GM12892 (cell line): ENCODE measurements at regions not wholly inside any gene's neighbourhood (a gene's known extent, or its start where the extent isn't known, plus 50 kb on each side); places are given as distances from the start of the nearest gene placed in this dataset.

Experiments
- POLR2A ChIP-seq: IDR thresholded peaks from 2 replicates; pipeline ENCODE4 v1.6.1; 2011; ENCODE audit warnings: low read depth, low read length, control low read depth
- POLR2AphosphoS5 ChIP-seq: IDR thresholded peaks from 2 replicates; pipeline ENCODE4 v1.6.1; 2011; ENCODE audit warnings: low read depth, low read length, control low read depth
- TAF1 ChIP-seq: IDR thresholded peaks from 2 replicates; pipeline ENCODE4 v1.6.1; 2011; ENCODE audit warnings: low read depth, mild to moderate bottlenecking, control low read depth, low read length, borderline replicate concordance

DNA sequence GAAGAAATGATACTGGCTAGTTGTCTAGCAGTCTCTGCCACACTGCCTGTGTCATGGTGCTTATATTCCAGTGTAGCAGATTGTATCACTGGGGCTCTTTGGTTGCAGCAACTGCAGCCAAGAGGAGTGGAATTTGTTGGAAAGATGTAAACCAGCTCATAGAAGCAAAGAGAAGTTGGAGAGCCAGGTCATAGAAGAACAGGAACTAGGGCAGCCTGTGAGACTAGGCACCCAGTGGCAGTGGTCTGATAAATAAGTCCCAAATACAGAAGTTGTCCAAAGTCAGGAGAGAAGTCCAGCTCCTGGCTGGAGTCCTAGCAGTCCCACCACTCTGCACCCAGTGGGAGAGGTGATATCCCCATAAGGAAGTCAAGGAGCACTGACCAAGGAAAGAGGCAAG lies 172.5 kb upstream of the ARID2 start:
- TF ChIP-seq POLR2AphosphoS5 (no peak), POLR2A (no peak), TAF1 (no peak)
